A549 (cell line): ENCODE measurements at regions not wholly inside any gene's neighbourhood (a gene's known extent, or its start where the extent isn't known, plus 50 kb on each side); places are given as distances from the start of the nearest gene placed in this dataset.
A peak's percentile ranks its signal among the peaks of the same experiment; 100 is the strongest.

Experiments used
- ATAC-seq, 2 experiments: fragments of 200-7000 bp in 1 of 2; fragments of >200 bp in 1 of 2; cut with Nextera tagmentation in 1 of 2; cut with Tn5 transposase in 1 of 2; 3 replicates each; pipeline versions ENCODE4 v1.8.0 to v1.9.1; 2018 to 2020; ENCODE audit warnings: mild to moderate bottlenecking in 1 of 2, moderate library complexity in 1 of 2
- CTCF ChIA-PET: fragments of 300-600 bp; sonication (Branson Sonifier 250); formaldehyde crosslinking; extraction: SDS; loops from one replicate; lab custom pipeline; 2021; ENCODE audit warnings: antibody characterized with exemption, inconsistent platforms; lab: Yijun Ruan, JAX
- POLR2A ChIA-PET: fragments of 350-600 bp; formaldehyde crosslinking; extraction: SDS; loops from one replicate; lab custom pipeline; 2021; ENCODE audit warnings: antibody characterized with exemption, inconsistent platforms; lab: Yijun Ruan, JAX
- DNase-seq, 2 experiments: peaks; one replicate each; pipeline versions ENCODE4 v3.0.0 to v3.0.0-alpha.2; 2011 to 2016; ENCODE audit warnings: low read depth in 1 of 2, low spot score in 1 of 2
- FAIRE-seq: peaks from 2 replicates; lab custom pipeline; 2011; peaks lifted over from hg19 to GRCh38; lab: Jason Lieb, UNC
- H3K27ac ChIP-seq, 2 experiments: fragments of >200 bp; sonication (Bioruptor Twin); formaldehyde crosslinking; 3 replicates each; pipeline ENCODE4 v1.5.1; 2016 to 2017
- H3K4me1 ChIP-seq: fragments of >200 bp; sonication (Bioruptor Twin); formaldehyde crosslinking; 3 replicates; pipeline ENCODE4 v1.6.1; 2016
- H3K4me2 ChIP-seq: fragments of >200 bp; sonication (Bioruptor Twin); formaldehyde crosslinking; 3 replicates; pipeline ENCODE4 v1.6.1; 2016
- H3K4me3 ChIP-seq: fragments of >200 bp; sonication (Bioruptor Twin); formaldehyde crosslinking; 3 replicates; pipeline ENCODE4 v1.5.1; 2016
- H3K9me3 ChIP-seq: fragments of >200 bp; sonication (Bioruptor Twin); formaldehyde crosslinking; 3 replicates; pipeline ENCODE4 v1.6.1; 2016
- BCL3 ChIP-seq: fragments of >200 bp; sonication (Bioruptor Twin); formaldehyde crosslinking; IDR thresholded peaks from 3 replicates; pipeline ENCODE4 v1.6.1; 2016
- BHLHE40 ChIP-seq: IDR thresholded peaks from 2 replicates; pipeline ENCODE4 v1.6.1; 2012; ENCODE audit warnings: low read depth, low read length, inconsistent platforms
- CTCF ChIP-seq: fragments of >200 bp; sonication (Bioruptor Twin); formaldehyde crosslinking; IDR thresholded peaks from 3 replicates; pipeline ENCODE4 v1.5.1; 2016
- EP300 ChIP-seq, 2 experiments: fragments of >200 bp; sonication (Bioruptor Twin); formaldehyde crosslinking; IDR thresholded peaks; 2 replicates in 1 of 2; 3 replicates in 1 of 2; pipeline ENCODE4 v1.6.1; 2016 to 2017
- FOSB ChIP-seq: fragments of 250-450 bp; sonication (Bioruptor Pico); IDR thresholded peaks from 2 replicates; pipeline ENCODE4 v1.5.0; 2020; ENCODE audit warnings: mild to moderate bottlenecking, moderate library complexity
- FOSL2 ChIP-seq, 2 experiments: fragments of 450-650 bp in 1 of 2; fragments of >200 bp in 1 of 2; sonication (Bioruptor Twin) in 1 of 2; formaldehyde crosslinking; IDR thresholded peaks; 2 replicates each; pipeline versions ENCODE4 v1.5.0 to v1.6.1; 2016 to 2020; ENCODE audit warnings: mild to moderate bottlenecking in 1 of 2, moderate library complexity in 1 of 2
- FOXS1 ChIP-seq: fragments of 250-450 bp; sonication (Bioruptor Pico); IDR thresholded peaks from 2 replicates; pipeline ENCODE4 v1.5.0; 2020; ENCODE audit warnings: mild to moderate bottlenecking, moderate library complexity
- GATA3 ChIP-seq: IDR thresholded peaks from 2 replicates; pipeline ENCODE4 v1.6.1; 2012; ENCODE audit warnings: borderline replicate concordance
- HDAC2 ChIP-seq: fragments of 200-600 bp; sonication (generic); IDR thresholded peaks from 2 replicates; pipeline ENCODE4 v1.6.1; 2016
- HOXB13 ChIP-seq: fragments of 250-450 bp; sonication (Bioruptor Pico); IDR thresholded peaks from 2 replicates; pipeline ENCODE4 v1.5.0; 2020; ENCODE audit warnings: low read depth, mild to moderate bottlenecking, moderate library complexity
- HOXB5 ChIP-seq: fragments of 250-450 bp; sonication (Bioruptor Pico); IDR thresholded peaks from 2 replicates; pipeline ENCODE4 v1.5.0; 2020; ENCODE audit warnings: mild to moderate bottlenecking, moderate library complexity
- JUN ChIP-seq, 2 experiments: fragments of >200 bp; sonication (Bioruptor Twin); formaldehyde crosslinking; IDR thresholded peaks; 2 replicates in 1 of 2; 3 replicates in 1 of 2; pipeline ENCODE4 v1.6.1; 2016 to 2017
- JUNB ChIP-seq: fragments of >200 bp; sonication (Bioruptor Twin); formaldehyde crosslinking; IDR thresholded peaks from 2 replicates; pipeline ENCODE4 v1.6.1; 2016
- NR3C1 ChIP-seq: fragments of >200 bp; sonication (Bioruptor Twin); formaldehyde crosslinking; IDR thresholded peaks from 3 replicates; pipeline ENCODE4 v1.6.1; 2017
- RAD21 ChIP-seq, 2 experiments: fragments of >200 bp in 1 of 2; sonication (Bioruptor Twin) in 1 of 2; formaldehyde crosslinking in 1 of 2; IDR thresholded peaks in 1 of 2; conservative IDR thresholded peaks in 1 of 2; 2 replicates in 1 of 2; 3 replicates in 1 of 2; pipeline ENCODE4 v1.6.1; 2012 to 2018; ENCODE audit warnings: inconsistent platforms in 1 of 2
- RCOR1 ChIP-seq: fragments of 150-350 bp; IDR thresholded peaks from 2 replicates; pipeline ENCODE4 v1.6.1; 2014; ENCODE audit warnings: antibody characterized with exemption, low read length, low read depth
- RFX5 ChIP-seq: fragments of 450-650 bp; IDR thresholded peaks from 2 replicates; pipeline ENCODE4 v1.7.1; 2014; ENCODE audit warnings: antibody characterized with exemption, mild to moderate bottlenecking, moderate library complexity
- USF2 ChIP-seq: fragments of 450-650 bp; IDR thresholded peaks from 2 replicates; pipeline ENCODE4 v1.6.1; 2014; ENCODE audit warnings: antibody characterized with exemption
- ZSCAN20 ChIP-seq: fragments of 250-450 bp; sonication (Bioruptor Pico); IDR thresholded peaks from 2 replicates; pipeline ENCODE4 v1.8.0; 2022; ENCODE audit warnings: mild to moderate bottlenecking, moderate library complexity
- WGBS: methylation state at CpG from one replicate; pipeline ENCODE4 v1.1.6; 2017; ENCODE audit errors: missing lambda C conversion rate; 5-methylcytosine and 5-hydroxymethylcytosine counted together
- TF ChIP-seq, protein P1 (sequence below): fragments of 150-350 bp; IDR thresholded peaks from 2 replicates; pipeline ENCODE4 v1.6.1; 2014; ENCODE audit warnings: low read depth, mild to moderate bottlenecking, low read length
- TF ChIP-seq, protein P2 (sequence below): fragments of 200-600 bp; sonication (generic); IDR thresholded peaks from 2 replicates; pipeline ENCODE4 v1.6.1; 2016; ENCODE audit warnings: antibody characterized with exemption, mild to moderate bottlenecking, moderate library complexity

GRCh38 chr9:91126761-91127445, 234.8 kb downstream of the AUH start (continued):
- TF ChIP-seq, protein P1, sequence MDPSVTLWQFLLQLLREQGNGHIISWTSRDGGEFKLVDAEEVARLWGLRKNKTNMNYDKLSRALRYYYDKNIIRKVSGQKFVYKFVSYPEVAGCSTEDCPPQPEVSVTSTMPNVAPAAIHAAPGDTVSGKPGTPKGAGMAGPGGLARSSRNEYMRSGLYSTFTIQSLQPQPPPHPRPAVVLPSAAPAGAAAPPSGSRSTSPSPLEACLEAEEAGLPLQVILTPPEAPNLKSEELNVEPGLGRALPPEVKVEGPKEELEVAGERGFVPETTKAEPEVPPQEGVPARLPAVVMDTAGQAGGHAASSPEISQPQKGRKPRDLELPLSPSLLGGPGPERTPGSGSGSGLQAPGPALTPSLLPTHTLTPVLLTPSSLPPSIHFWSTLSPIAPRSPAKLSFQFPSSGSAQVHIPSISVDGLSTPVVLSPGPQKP, result no peak
- TF ChIP-seq RFX5 (no peak), RCOR1 (no peak), HOXB5 (CRISPR knock-in tag) (no peak)

DNA sequence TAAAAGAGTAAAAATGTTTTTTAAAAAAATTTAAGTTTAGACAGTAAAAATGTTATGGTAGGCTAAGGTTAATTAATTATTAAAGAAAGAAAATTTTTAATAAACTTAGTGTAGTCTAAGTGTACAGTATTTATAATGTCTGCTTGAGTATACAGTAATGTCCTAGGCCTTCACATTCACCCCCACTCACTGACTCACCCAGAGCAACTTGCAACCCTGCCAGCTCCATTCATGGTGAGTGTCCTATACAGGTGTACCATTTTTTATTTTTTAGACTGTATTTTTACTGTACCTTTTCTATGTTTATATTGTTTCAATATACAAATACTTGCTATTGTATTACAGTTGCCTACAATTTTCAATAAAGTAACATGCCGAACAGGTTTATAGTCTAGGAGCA, 234.1 kb downstream of the AUH start:
- Histone ChIP-seq H3K4me3 (no peak overlapping the region), H3K9me3 (no peaks in the 10 kb centered on the region), H3K4me1 (peaks cover 18% of the 10 kb centered on the region), H3K27ac (no peak overlapping the region), H3K4me2 (no peak overlapping the region)
- ChIA-PET POLR2A (no interaction called here), CTCF (interaction anchor here (0.6 to 0.7 kb wide), 2 partner anchors 100 to 644 kb away, joined by 3 read pairs; no protein-coding TSS in a partner anchor)
- FAIRE-seq (no peak), ATAC-seq (no peak), DNase-seq (no peak)
- TF ChIP-seq, protein P2, sequence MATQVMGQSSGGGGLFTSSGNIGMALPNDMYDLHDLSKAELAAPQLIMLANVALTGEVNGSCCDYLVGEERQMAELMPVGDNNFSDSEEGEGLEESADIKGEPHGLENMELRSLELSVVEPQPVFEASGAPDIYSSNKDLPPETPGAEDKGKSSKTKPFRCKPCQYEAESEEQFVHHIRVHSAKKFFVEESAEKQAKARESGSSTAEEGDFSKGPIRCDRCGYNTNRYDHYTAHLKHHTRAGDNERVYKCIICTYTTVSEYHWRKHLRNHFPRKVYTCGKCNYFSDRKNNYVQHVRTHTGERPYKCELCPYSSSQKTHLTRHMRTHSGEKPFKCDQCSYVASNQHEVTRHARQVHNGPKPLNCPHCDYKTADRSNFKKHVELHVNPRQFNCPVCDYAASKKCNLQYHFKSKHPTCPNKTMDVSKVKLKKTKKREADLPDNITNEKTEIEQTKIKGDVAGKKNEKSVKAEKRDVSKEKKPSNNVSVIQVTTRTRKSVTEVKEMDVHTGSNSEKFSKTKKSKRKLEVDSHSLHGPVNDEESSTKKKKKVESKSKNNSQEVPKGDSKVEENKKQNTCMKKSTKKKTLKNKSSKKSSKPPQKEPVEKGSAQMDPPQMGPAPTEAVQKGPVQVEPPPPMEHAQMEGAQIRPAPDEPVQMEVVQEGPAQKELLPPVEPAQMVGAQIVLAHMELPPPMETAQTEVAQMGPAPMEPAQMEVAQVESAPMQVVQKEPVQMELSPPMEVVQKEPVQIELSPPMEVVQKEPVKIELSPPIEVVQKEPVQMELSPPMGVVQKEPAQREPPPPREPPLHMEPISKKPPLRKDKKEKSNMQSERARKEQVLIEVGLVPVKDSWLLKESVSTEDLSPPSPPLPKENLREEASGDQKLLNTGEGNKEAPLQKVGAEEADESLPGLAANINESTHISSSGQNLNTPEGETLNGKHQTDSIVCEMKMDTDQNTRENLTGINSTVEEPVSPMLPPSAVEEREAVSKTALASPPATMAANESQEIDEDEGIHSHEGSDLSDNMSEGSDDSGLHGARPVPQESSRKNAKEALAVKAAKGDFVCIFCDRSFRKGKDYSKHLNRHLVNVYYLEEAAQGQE, result no peak
- TF ChIP-seq BHLHE40, result no peak
- WGBS, result 98% methylated on average over 1 of the region's 1 CpG

GRCh38 chr9:91130796-91131318, 230.9 kb downstream of the AUH start:
- ChIA-PET POLR2A (no interaction called here), CTCF (interaction anchor here (0.6 to 1.0 kb wide), 7 partner anchors 11 to 466 kb away, joined by 3 to 4 read pairs (median 3); no protein-coding TSS in a partner anchor)
- Histone ChIP-seq H3K9me3 (no peaks in the 10 kb centered on the region), H3K4me3 (no peak overlapping the region), H3K27ac (peak overlapping the region; percentile 12 to 47; a peak in 4 of 6 replicates), H3K4me1 (peaks cover 18% of the 10 kb centered on the region), H3K4me2 (peak overlapping the region; percentile 47)
- TF ChIP-seq BCL3 (no peak), USF2 (peak; percentile 40), RFX5 (no peak)
- WGBS, result 59% methylated on average over 2 of the region's 2 CpGs
- no peak for DNase-seq
- no peak for FAIRE-seq
- peak in 1 of 2 experiments; percentile 41; a peak in 3 of 6 replicates for ATAC-seq

DNA sequence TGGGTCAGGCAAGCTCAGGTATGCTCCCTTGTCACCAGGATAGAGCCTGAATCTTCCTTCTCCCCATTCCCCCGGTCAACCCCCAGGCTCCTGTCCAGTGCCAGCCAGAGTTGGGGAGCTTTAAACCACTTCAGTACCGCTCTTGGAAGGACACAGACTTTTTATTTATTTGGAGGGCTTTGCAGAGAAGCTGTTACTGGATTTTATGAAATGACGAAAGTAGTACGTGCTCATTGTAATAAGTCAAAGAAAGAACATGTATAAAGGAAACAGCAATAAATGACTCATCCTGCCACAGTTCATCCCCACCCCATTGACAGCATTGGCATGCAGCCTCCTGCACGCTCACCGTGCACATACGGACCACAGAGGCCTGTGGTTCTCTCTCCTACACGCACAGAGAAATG, 230.3 kb downstream of the AUH start:
- ChIA-PET POLR2A (no interaction called here), CTCF (interaction anchor here (0.6 to 1.0 kb wide), 5 partner anchors 12 to 217 kb away, joined by 3 to 4 read pairs (median 3); no protein-coding TSS in a partner anchor)
- ATAC-seq (peak; percentile 94), FAIRE-seq (no peak), DNase-seq (peak; percentile 31 to 69)
- H3K4me2 ChIP-seq, result peak overlapping the region; percentile 47
- H3K4me1 ChIP-seq, result peaks cover 18% of the 10 kb centered on the region
- no peak overlapping the region for H3K4me3 ChIP-seq
- WGBS, result 18% methylated on average over 8 of the region's 8 CpGs
- H3K27ac ChIP-seq, result peak overlapping the region; percentile 12 to 47; a peak in 4 of 6 replicates
- H3K9me3 ChIP-seq, result no peaks in the 10 kb centered on the region
- TF ChIP-seq FOXS1 (CRISPR knock-in tag), result no peak
- TF ChIP-seq GATA3, result peak; percentile 15; the same call in 1 of the 2 replicates
- TF ChIP-seq CTCF, result no peak
- TF ChIP-seq HOXB13, result no peak
- no peak for TF ChIP-seq RAD21 (conservative IDR thresholded peaks at IDR 0.05 in 1 of 2, IDR thresholded peaks at IDR 0.05 in 1 of 2)
- TF ChIP-seq JUNB, result peak; percentile 26; the same call in 1 of the 2 replicates
- TF ChIP-seq FOSL2 (IDR thresholded peaks at IDR 0.05), result peak; percentile 48
- TF ChIP-seq FOSL2 (CRISPR knock-in tag; IDR thresholded peaks at IDR 0.05), result peak; percentile 70
- no peak for TF ChIP-seq HDAC2
- TF ChIP-seq NR3C1, result no peak
- TF ChIP-seq EP300 (IDR thresholded peaks at IDR 0.05), result 0 out of 5 replicates have a peak, but pooled peaks of 1 of the 2 experiments have one; percentile 18
- no peak for TF ChIP-seq HOXB5 (CRISPR knock-in tag)
- no peak for TF ChIP-seq ZSCAN20 (CRISPR knock-in tag)
- TF ChIP-seq RFX5, result no peak
- TF ChIP-seq JUN (IDR thresholded peaks at IDR 0.05), result no peak
- no peak for TF ChIP-seq FOSB (CRISPR knock-in tag)
